Spleen (tissue), 11 donors: ENCODE measurements at regions not wholly inside any gene's neighbourhood (a gene's known extent, or its start where the extent isn't known, plus 50 kb on each side); places are given as distances from the start of the nearest gene placed in this dataset.

ENCODE experiments used
- DNase-seq: peaks from one replicate; pipeline ENCODE4 v3.0.0-alpha.2; 2020
- H3K27ac ChIP-seq, 8 donors: fragments of 200-600 bp; sonication (generic) in 7 of 8; 1 replicate in 4 of 8; 2 replicates in 4 of 8; pipeline versions ENCODE4 v1.5.0 to v1.8.0; 2016 to 2021; ENCODE audit warnings: inconsistent platforms in 4 of 8, mild to moderate bottlenecking in 4 of 8, moderate library complexity in 1 of 8
- H3K27me3 ChIP-seq, 7 donors: fragments of 200-600 bp; sonication (generic) in 6 of 7; replicated peaks in 1 of 7; 1 replicate in 4 of 7; 2 replicates in 3 of 7; pipeline versions ENCODE4 v1.5.0 to v1.8.0; 2016 to 2021; ENCODE audit warnings: inconsistent platforms in 3 of 7, mild to moderate bottlenecking in 1 of 7
- H3K36me3 ChIP-seq, 6 donors: fragments of 200-600 bp; sonication (generic) in 5 of 6; 1 replicate in 4 of 6; 2 replicates in 2 of 6; pipeline versions ENCODE4 v1.5.0 to v1.8.0; 2016 to 2021; ENCODE audit warnings: inconsistent platforms in 2 of 6
- H3K4me1 ChIP-seq, 6 donors: fragments of 200-600 bp; sonication (generic) in 5 of 6; 1 replicate in 3 of 6; 2 replicates in 3 of 6; pipeline versions ENCODE4 v1.5.0 to v1.8.0; 2016 to 2021; ENCODE audit warnings: inconsistent platforms in 3 of 6
- H3K4me3 ChIP-seq, 8 donors: fragments of 200-600 bp; sonication (generic) in 7 of 8; 1 replicate in 4 of 8; 2 replicates in 4 of 8; pipeline versions ENCODE4 v1.5.0 to v1.8.0; 2016 to 2021; ENCODE audit warnings: inconsistent platforms in 4 of 8, mild to moderate bottlenecking in 4 of 8, moderate library complexity in 2 of 8
- H3K9me3 ChIP-seq, 8 donors: fragments of 200-600 bp; sonication (generic) in 7 of 8; 1 replicate in 4 of 8; 2 replicates in 4 of 8; pipeline versions ENCODE4 v1.5.0 to v1.8.0; 2016 to 2021; ENCODE audit warnings: inconsistent platforms in 4 of 8
- POLR2A ChIP-seq, 3 donors: fragments of 450-650 bp; IDR thresholded peaks; one replicate each; pipeline ENCODE4 v1.5.1; 2017; ENCODE audit warnings: antibody characterized with exemption in 3 of 3, mild to moderate bottlenecking in 1 of 3
- POLR2AphosphoS5 ChIP-seq, 3 donors: sonication (generic); formaldehyde crosslinking; IDR thresholded peaks; one replicate each; pipeline ENCODE4 v1.5.1; 2017; ENCODE audit warnings: antibody characterized with exemption in 3 of 3
- WGBS, 5 donors: extraction: QIAGEN DNeasy Blood & Tissue Kit in 3 of 5; methylation state at CpG; one replicate each; pipeline versions ENCODE4 v1.1.5 to v1.1.7; 2013 to 2018; 5-methylcytosine and 5-hydroxymethylcytosine counted together
- intact Hi-C: fragments of 100-400 bp; cut with DNase I; formaldehyde crosslinking; loops from one replicate; pipeline ENCODE4 v1.15.0; 2023; ENCODE audit warnings: low total_unique reads
- TF ChIP-seq, protein P1 (sequence below), 11 experiments: fragments of 200-600 bp in 7 of 11; fragments of 450-650 bp in 4 of 11; sonication (generic) in 4 of 11; IDR thresholded peaks in 8 of 11; conservative IDR thresholded peaks in 3 of 11; 1 replicate in 7 of 11; 2 replicates in 4 of 11; pipeline versions ENCODE4 v1.4.0 to v1.8.0; 2016 to 2021; ENCODE audit warnings: antibody characterized with exemption in 11 of 11, inconsistent platforms in 4 of 11, mild to moderate bottlenecking in 1 of 11
- donor health status: healthy with polysubstance abuse.
- donor health status: DM: no; HTN: no; CAD: no; lungs with moderate emphysema.
- donor health status: DM: no; HTN: no; CAD: no.
- donor health status: Bipolar disorder and iron deficiency.
- donor health status: healthy.
- donor health status: DM: no; HTN: no; CAD: no.
- donor health status: DM: yes; HTN: yes; CAD: no.

GRCh38 chr18:67621049-67621713 is 104.7 kb upstream of the DSEL start:
- 56 to 88% (median 78%) methylated on average over 2 of the region's 2 CpGs for WGBS, 5 donors
- Histone ChIP-seq H3K36me3 (no peaks in the 10 kb centered on the region), H3K9me3 (no peaks in the 10 kb centered on the region), H3K4me1 (no peaks in the 10 kb centered on the region), H3K27me3 (no peaks in the 10 kb centered on the region), H3K27ac (no peak overlapping the region), H3K4me3 (no peak overlapping the region)
- no peak for TF ChIP-seq POLR2A (IDR thresholded peaks at IDR 0.05)
- no peak for TF ChIP-seq POLR2AphosphoS5 (IDR thresholded peaks at IDR 0.05)
- TF ChIP-seq, protein P1, sequence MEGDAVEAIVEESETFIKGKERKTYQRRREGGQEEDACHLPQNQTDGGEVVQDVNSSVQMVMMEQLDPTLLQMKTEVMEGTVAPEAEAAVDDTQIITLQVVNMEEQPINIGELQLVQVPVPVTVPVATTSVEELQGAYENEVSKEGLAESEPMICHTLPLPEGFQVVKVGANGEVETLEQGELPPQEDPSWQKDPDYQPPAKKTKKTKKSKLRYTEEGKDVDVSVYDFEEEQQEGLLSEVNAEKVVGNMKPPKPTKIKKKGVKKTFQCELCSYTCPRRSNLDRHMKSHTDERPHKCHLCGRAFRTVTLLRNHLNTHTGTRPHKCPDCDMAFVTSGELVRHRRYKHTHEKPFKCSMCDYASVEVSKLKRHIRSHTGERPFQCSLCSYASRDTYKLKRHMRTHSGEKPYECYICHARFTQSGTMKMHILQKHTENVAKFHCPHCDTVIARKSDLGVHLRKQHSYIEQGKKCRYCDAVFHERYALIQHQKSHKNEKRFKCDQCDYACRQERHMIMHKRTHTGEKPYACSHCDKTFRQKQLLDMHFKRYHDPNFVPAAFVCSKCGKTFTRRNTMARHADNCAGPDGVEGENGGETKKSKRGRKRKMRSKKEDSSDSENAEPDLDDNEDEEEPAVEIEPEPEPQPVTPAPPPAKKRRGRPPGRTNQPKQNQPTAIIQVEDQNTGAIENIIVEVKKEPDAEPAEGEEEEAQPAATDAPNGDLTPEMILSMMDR (IDR thresholded peaks at IDR 0.05 in 8 of 11, conservative IDR thresholded peaks at IDR 0.05 in 3 of 11), result no peak
- intact Hi-C loops, result no loop called here
- DNase-seq, result no peak

DNA sequence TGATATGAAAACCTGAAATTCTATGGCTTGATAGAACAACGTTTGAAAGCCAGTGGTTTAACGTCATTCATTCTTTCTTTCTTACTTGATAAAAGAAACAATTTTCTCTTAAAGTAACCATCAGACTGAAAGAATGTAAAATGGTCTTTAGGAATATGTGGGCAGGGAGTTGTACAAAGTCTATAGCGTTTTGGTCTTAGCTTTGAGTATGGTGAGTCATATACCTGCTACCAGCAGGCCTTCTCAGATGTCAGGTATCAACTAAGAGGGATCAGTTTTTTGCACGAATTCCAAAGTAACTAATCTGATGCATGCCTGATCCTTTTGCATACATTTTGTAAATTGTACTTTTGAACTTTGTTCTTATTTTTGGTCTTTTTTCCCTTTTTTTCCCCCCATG is 101.5 kb upstream of the DSEL start:
- Histone ChIP-seq H3K36me3 (no peaks in the 10 kb centered on the region), H3K4me1 (no peaks in the 10 kb centered on the region), H3K27me3 (no peaks in the 10 kb centered on the region), H3K27ac (no peak overlapping the region), H3K4me3 (no peak overlapping the region), H3K9me3 (no peaks in the 10 kb centered on the region)
- 75 to 93% (median 80%) methylated on average over 4 of the region's 4 CpGs for WGBS, 5 donors
- DNase-seq, result no peak
- intact Hi-C loops, result no loop called here
- TF ChIP-seq, protein P1 (IDR thresholded peaks at IDR 0.05 in 8 of 11, conservative IDR thresholded peaks at IDR 0.05 in 3 of 11), result no peak
- TF ChIP-seq POLR2A (IDR thresholded peaks at IDR 0.05) (no peak), POLR2AphosphoS5 (IDR thresholded peaks at IDR 0.05) (no peak)

- Histone ChIP-seq H3K9me3 (no peaks in the 10 kb centered on the region), H3K4me1 (no peaks in the 10 kb centered on the region), H3K36me3 (no peaks in the 10 kb centered on the region), H3K27me3 (no peaks in the 10 kb centered on the region), H3K4me3 (no peak overlapping the region), H3K27ac (no peak overlapping the region)
- intact Hi-C loops, result no loop called here
- 85 to 94% (median 88%) methylated on average over 3 of the region's 3 CpGs for WGBS, 5 donors
- DNase-seq, result no peak
- no peak for TF ChIP-seq POLR2A (IDR thresholded peaks at IDR 0.05)
- TF ChIP-seq, protein P1 (IDR thresholded peaks at IDR 0.05 in 8 of 11, conservative IDR thresholded peaks at IDR 0.05 in 3 of 11), result no peak
- no peak for TF ChIP-seq POLR2AphosphoS5 (IDR thresholded peaks at IDR 0.05)
These were observed 99.4 kb upstream of the DSEL start for GRCh38 chr18:67615876-67616275.

- WGBS, 5 donors, result 86 to 93% (median 89%) methylated on average over 5 of the region's 5 CpGs
- H3K36me3 ChIP-seq, result no peaks in the 10 kb centered on the region
- no peak overlapping the region for H3K27ac ChIP-seq
- no peaks in the 10 kb centered on the region for H3K4me1 ChIP-seq
- intact Hi-C loops, result no loop called here
- DNase-seq, result no peak
- no peaks in the 10 kb centered on the region for H3K27me3 ChIP-seq
- TF ChIP-seq POLR2AphosphoS5 (IDR thresholded peaks at IDR 0.05) (no peak), POLR2A (IDR thresholded peaks at IDR 0.05) (no peak)
- TF ChIP-seq, protein P1 (IDR thresholded peaks at IDR 0.05 in 8 of 11, conservative IDR thresholded peaks at IDR 0.05 in 3 of 11), result no peak
- no peak overlapping the region for H3K4me3 ChIP-seq
- no peaks in the 10 kb centered on the region for H3K9me3 ChIP-seq
These were observed 97.2 kb upstream of the DSEL start for GRCh38 chr18:67613731-67614130.
